ENCODE measurements at regions not wholly inside any gene's neighbourhood (a gene's known extent, or its start where the extent isn't known, plus 50 kb on each side); places are given as distances from the start of the nearest gene placed in this dataset.
"Not testable (repeated sequence)": the region's sequence is repeated elsewhere in the genome, so short reads cannot be mapped to it uniquely, and the experiment has no call there.

GRCh38 chr6:9732056-9732455 is 682.8 kb downstream of the TFAP2A start:
- no peaks in the 10 kb centered on the region for H3K36me3 Mint-ChIP-seq
- no peak for DNase-seq (ENCODE audit: low spot score in 2 of 2)
- peaks cover 4 to 11% of the 10 kb centered on the region in 2 donors for H3K9me3 Mint-ChIP-seq
- no peak overlapping the region for H3K27ac Mint-ChIP-seq
- no peak for ATAC-seq

- H3K9me3 Mint-ChIP-seq; ATAC-seq; H3K27ac Mint-ChIP-seq; H3K36me3 Mint-ChIP-seq; DNase-seq (ENCODE audit: low spot score in 2 of 2): not testable (repeated sequence)
Observed at GRCh38 chr6:9725776-9726175, 689.1 kb downstream of the TFAP2A start.

GRCh38 chr6:9717568-9717967 is 697.3 kb downstream of the TFAP2A start:
- no peak for DNase-seq (ENCODE audit: low spot score in 2 of 2)
- Mint-ChIP-seq H3K27ac (no peak overlapping the region), H3K9me3 (peaks cover 0 to 7% of the 10 kb centered on the region in 2 donors), H3K36me3 (no peaks in the 10 kb centered on the region)
- ATAC-seq: no peak

- no peak for DNase-seq (ENCODE audit: low spot score in 2 of 2)
- ATAC-seq: no peak
- peaks cover 0 to 4% of the 10 kb centered on the region in 2 donors for H3K9me3 Mint-ChIP-seq
- no peak overlapping the region for H3K27ac Mint-ChIP-seq
- no peaks in the 10 kb centered on the region for H3K36me3 Mint-ChIP-seq
Observed at GRCh38 chr6:9711365-9711764, 703.5 kb downstream of the TFAP2A start.

GRCh38 chr6:9710574-9710973 is 704.3 kb downstream of the TFAP2A start:
- H3K9me3 Mint-ChIP-seq: peaks cover 0 to 4% of the 10 kb centered on the region in 2 donors
- no peak overlapping the region for H3K27ac Mint-ChIP-seq
- no peaks in the 10 kb centered on the region for H3K36me3 Mint-ChIP-seq
- no peak for DNase-seq (ENCODE audit: low spot score in 2 of 2)
- ATAC-seq: no peak

- ATAC-seq (no peak), DNase-seq (ENCODE audit: low spot score in 2 of 2) (no peak)
- Mint-ChIP-seq H3K27ac (no peak overlapping the region), H3K9me3 (no peaks in the 10 kb centered on the region), H3K36me3 (no peaks in the 10 kb centered on the region)
Observed at GRCh38 chr6:9708600-9708999, 706.3 kb downstream of the TFAP2A start.

- no peaks in the 10 kb centered on the region for H3K36me3 Mint-ChIP-seq
- no peak for ATAC-seq
- no peak overlapping the region for H3K27ac Mint-ChIP-seq
Observed at GRCh38 chr6:9704989-9705388, 709.9 kb downstream of the TFAP2A start.

GRCh38 chr6:9702914-9703313 is 712.0 kb downstream of the TFAP2A start:
- H3K27ac Mint-ChIP-seq: no peak overlapping the region
- H3K36me3 Mint-ChIP-seq: no peaks in the 10 kb centered on the region
- DNase-seq (ENCODE audit: low spot score in 2 of 2): no peak
- H3K9me3 Mint-ChIP-seq: peaks cover 0 to 8% of the 10 kb centered on the region in 2 donors
- ATAC-seq: no peak

More at GRCh38 chr6:9704989-9705388, 709.9 kb downstream of the TFAP2A start:
- no peak for DNase-seq (ENCODE audit: low spot score in 2 of 2)
- peaks cover 0 to 8% of the 10 kb centered on the region in 2 donors for H3K9me3 Mint-ChIP-seq

GRCh38 chr6:9699888-9700287 is 715.0 kb downstream of the TFAP2A start:
- DNase-seq (ENCODE audit: low spot score in 2 of 2): no peak
- no peak for ATAC-seq
- H3K36me3 Mint-ChIP-seq: no peaks in the 10 kb centered on the region
- H3K9me3 Mint-ChIP-seq: peaks cover 6 to 16% of the 10 kb centered on the region in 2 donors
- no peak overlapping the region for H3K27ac Mint-ChIP-seq

- Mint-ChIP-seq H3K36me3 (no peaks in the 10 kb centered on the region), H3K9me3 (peaks cover 6 to 17% of the 10 kb centered on the region in 2 donors), H3K27ac (no peak overlapping the region)
- DNase-seq (ENCODE audit: low spot score in 2 of 2): no peak
- ATAC-seq: no peak
Observed at GRCh38 chr6:9697263-9697931, 717.5 kb downstream of the TFAP2A start.

GRCh38 chr6:9690388-9690787 is 724.5 kb downstream of the TFAP2A start:
- H3K9me3 Mint-ChIP-seq: peaks cover 0 to 3% of the 10 kb centered on the region in 2 donors
- no peak overlapping the region for H3K27ac Mint-ChIP-seq
- no peaks in the 10 kb centered on the region for H3K36me3 Mint-ChIP-seq
- ATAC-seq (no peak), DNase-seq (ENCODE audit: low spot score in 2 of 2) (no peak)

- not testable (repeated sequence) for H3K27ac Mint-ChIP-seq; DNase-seq (ENCODE audit: low spot score in 2 of 2); ATAC-seq; H3K36me3 Mint-ChIP-seq
- H3K9me3 Mint-ChIP-seq: peaks cover 0 to 14% of the 10 kb centered on the region in 2 donors
Observed at GRCh38 chr6:9680727-9681126, 734.1 kb downstream of the TFAP2A start.

GRCh38 chr6:9675122-9675521 is 739.8 kb downstream of the TFAP2A start:
- DNase-seq (ENCODE audit: low spot score in 2 of 2): no peak
- H3K36me3 Mint-ChIP-seq: peaks cover 0 to under 1% of the 10 kb centered on the region in 2 donors
- no peak overlapping the region for H3K27ac Mint-ChIP-seq
- no peak for ATAC-seq
- peaks cover 6 to 8% of the 10 kb centered on the region in 2 donors for H3K9me3 Mint-ChIP-seq

GRCh38 chr6:9659848-9660247 is 755.0 kb downstream of the TFAP2A start:
- no peak for ATAC-seq
- Mint-ChIP-seq H3K9me3 (peaks cover 13 to 25% of the 10 kb centered on the region in 2 donors), H3K36me3 (peaks cover 0 to 5% of the 10 kb centered on the region in 2 donors), H3K27ac (no peak overlapping the region)
- DNase-seq (ENCODE audit: low spot score in 2 of 2): no peak

- no peak for DNase-seq (ENCODE audit: low spot score in 2 of 2)
- no peak overlapping the region for H3K27ac Mint-ChIP-seq
- peaks cover 9 to 28% of the 10 kb centered on the region in 2 donors for H3K9me3 Mint-ChIP-seq
- peaks cover 0 to 5% of the 10 kb centered on the region in 2 donors for H3K36me3 Mint-ChIP-seq
- ATAC-seq: no peak
Observed at GRCh38 chr6:9657994-9658393, 756.9 kb downstream of the TFAP2A start.

- ATAC-seq (no peak), DNase-seq (ENCODE audit: low spot score in 2 of 2) (no peak)
- H3K36me3 Mint-ChIP-seq: no peaks in the 10 kb centered on the region
- peaks cover 12 to 15% of the 10 kb centered on the region in 2 donors for H3K9me3 Mint-ChIP-seq
- H3K27ac Mint-ChIP-seq: no peak overlapping the region
Observed at GRCh38 chr6:9647599-9647998, 767.3 kb downstream of the TFAP2A start.

- DNase-seq (ENCODE audit: low spot score in 2 of 2): no peak
- H3K9me3 Mint-ChIP-seq: peaks cover 12 to 17% of the 10 kb centered on the region in 2 donors
- H3K36me3 Mint-ChIP-seq: no peaks in the 10 kb centered on the region
- no peak for ATAC-seq
- no peak overlapping the region for H3K27ac Mint-ChIP-seq
Observed at GRCh38 chr6:9647071-9647445, 767.8 kb downstream of the TFAP2A start.

GRCh38 chr6:9646342-9647070 is 768.4 kb downstream of the TFAP2A start:
- DNase-seq (ENCODE audit: low spot score in 2 of 2) (no peak), ATAC-seq (no peak)
- Mint-ChIP-seq H3K27ac (no peak overlapping the region), H3K36me3 (no peaks in the 10 kb centered on the region), H3K9me3 (peaks cover 12 to 22% of the 10 kb centered on the region in 2 donors)

Data from activated naive CD4-positive, alpha-beta T cell treated with anti-CD3 and anti-CD28 coated beads, Interleukin-2, amount 50 U/mL, for 72 hours (primary cell).